Glomerular endothelial cell (primary cell): ENCODE measurements at regions not wholly inside any gene's neighbourhood (a gene's known extent, or its start where the extent isn't known, plus 50 kb on each side); places are given as distances from the start of the nearest gene placed in this dataset.

ENCODE experiments used
- DNase-seq: peaks from one replicate; pipeline ENCODE4 v3.0.0-alpha.2; 2011; ENCODE audit warnings: low read depth, low spot score; ENCODE audit errors: extremely low read depth

DNA sequence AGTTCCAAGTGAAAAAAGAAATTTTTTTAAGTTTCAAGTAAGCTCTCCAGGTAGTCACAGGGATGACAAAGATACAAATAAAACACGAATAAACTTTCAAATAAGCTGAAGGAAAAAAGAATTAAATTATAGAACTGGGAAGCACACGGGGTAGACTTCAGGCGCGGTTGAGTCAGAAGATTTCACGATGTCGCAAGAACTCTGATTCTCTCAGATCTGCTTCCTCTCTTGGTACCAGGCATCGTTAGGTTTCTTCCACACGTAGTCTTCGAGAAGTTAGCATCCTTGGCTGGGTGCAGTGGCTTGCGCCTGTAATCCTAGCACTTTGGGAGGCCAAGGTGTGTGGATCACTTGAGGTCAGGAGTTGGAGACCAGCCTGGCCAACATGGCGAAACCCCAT is 784.1 kb upstream of the RBFOX1 start:
- no peak for DNase-seq

DNA sequence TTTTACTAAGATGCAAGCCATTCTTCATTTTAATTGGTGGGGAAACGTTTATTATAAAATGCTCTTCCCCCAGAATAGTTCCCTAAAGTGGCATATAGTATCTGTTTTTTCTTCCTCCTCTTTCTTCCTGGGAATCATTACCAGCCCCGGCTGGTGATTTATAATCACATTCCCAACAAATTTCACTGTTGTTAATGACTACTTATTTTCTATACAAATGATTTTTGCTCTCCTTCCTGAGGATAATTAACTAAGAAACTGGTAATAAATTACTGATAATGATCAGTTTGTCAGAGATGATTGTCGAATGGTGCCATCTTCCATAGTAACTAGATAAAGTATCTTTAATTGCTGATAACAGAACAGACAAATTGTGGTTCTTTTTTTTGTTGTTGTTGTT is 785.5 kb upstream of the RBFOX1 start:
- no peak for DNase-seq

DNA sequence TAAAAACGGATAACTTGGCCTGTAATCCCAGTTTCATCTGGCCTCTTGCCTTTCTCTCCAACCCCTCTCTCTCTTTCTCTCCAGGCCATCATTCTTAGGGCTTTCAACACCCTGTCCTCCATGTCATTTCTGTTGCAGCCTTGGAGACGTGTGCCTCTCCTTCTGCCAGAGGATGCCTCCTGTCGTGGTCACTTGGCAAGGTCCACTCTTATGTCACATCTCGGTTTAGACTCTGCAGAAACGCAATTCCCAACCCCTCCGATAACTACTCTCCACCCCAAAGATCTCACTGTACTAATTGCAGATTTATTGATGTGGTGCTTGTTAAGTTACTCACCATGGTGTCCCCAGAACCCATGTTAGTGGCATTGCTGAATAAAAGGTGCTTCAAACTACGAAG is 787.3 kb upstream of the RBFOX1 start:
- no peak for DNase-seq

DNA sequence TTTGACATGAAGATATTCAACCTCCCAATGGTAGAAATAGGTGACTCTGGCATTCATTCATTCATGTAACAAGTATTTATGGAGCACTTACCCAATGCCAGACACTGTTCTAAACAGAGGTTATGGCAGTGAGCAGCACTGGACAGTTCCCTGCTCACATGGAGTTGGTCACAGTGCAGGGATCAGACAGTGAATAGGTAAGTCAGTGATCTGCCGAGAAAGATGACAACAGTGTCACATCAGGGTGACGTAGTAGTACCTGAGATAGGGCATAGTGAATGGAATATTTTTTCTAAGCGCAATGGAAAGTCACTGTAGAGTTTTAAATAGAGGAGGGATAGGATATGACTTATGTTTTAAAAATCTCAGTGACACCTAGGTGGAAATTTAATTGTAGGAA is 791.4 kb upstream of the RBFOX1 start:
- no peak for DNase-seq

DNA sequence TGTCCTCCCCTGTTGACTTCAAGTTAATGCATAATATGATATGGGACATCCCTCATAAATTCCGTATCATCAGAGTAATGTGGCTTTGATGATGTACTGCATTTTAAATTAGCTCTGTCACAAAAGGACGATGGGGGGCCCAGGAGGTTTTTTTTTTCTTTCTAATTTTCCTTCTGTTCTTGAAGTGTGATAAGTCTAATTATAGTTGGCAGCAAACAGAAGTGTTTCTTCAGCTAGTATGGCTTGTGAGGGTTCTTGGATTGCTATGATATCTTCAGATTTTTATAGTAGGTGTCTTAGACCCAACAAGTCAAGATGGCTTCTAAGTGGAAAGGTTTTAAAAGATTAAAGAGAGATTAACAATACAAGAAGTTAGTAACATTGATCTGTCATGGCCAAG is 796.2 kb upstream of the RBFOX1 start:
- no peak for DNase-seq

DNA sequence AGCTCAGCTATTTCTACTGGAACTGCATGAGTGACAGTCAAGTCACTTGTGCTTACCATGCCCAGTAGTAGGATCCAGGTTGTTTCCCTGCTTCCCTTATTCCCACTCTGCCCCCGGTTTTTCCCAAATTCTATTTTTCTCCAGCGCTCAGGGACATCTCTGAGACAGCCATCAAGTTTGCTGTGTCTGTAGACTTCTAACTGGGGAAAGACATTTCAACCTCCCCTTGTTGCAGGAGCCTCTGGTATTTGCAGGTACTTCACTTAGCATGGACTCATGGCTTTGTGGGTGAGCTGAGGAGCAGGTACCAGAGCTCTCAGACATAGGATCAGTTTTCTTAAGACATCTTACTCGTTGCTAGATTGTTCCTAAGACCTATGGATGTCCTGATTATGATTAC is 801.6 kb upstream of the RBFOX1 start:
- no peak for DNase-seq

DNA sequence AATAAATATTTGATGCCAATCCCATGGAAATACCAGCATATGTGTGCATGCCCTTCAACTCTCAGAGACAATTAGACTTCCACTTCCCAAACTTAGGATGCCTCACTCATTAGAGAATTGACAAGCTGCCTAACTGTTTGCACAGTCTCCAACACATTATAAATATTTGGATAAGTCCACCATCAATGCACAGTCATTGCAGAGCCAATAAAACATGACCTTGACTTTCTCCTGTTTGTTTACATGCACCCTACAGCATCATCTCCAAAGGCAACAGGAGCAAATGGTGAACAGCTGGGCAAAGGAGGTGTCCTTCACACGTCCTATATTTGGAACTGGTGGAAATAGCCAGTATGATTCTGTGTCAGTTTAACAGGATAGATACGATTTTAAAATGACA is 804.4 kb upstream of the RBFOX1 start:
- DNase-seq: no peak

DNA sequence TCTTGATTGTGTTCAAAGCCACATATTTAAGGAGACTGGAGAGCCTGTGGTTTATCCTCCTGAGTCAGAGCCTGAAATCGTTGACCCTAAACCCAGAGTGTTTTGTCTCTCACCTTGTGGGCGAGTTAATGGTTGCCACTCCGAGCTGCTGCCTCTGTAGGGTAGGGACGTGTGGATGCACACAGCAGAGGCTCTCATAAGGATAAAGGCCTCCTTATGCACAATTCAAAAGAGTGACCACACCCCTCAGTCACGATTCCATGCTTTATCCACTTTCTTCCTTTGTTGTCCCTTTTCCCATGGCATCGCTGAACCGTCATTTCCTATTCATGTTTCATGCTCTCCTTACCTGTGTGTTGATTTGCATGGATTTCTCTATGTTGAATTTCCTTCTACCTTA is 805.0 kb upstream of the RBFOX1 start:
- DNase-seq: no peak

DNA sequence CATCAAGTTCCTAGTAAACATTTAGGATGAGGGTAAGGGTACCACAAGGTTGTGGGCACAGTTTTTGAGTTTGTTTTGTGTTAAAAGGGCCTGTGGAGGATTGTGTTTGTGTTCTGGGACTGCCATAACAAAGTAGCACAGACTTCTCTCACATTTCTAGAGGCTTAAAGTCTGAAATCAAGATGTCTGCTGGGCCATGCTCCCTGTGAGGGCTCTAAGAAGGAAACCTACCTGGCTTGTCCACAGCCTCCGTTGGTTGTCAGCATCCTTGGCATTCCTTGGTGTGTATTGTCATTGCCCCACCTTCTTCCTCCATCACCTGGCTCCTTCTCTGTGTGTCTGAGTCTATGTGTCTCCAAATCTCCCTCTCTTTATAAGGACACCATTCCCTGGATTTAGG is 808.1 kb upstream of the RBFOX1 start:
- DNase-seq: no peak

DNA sequence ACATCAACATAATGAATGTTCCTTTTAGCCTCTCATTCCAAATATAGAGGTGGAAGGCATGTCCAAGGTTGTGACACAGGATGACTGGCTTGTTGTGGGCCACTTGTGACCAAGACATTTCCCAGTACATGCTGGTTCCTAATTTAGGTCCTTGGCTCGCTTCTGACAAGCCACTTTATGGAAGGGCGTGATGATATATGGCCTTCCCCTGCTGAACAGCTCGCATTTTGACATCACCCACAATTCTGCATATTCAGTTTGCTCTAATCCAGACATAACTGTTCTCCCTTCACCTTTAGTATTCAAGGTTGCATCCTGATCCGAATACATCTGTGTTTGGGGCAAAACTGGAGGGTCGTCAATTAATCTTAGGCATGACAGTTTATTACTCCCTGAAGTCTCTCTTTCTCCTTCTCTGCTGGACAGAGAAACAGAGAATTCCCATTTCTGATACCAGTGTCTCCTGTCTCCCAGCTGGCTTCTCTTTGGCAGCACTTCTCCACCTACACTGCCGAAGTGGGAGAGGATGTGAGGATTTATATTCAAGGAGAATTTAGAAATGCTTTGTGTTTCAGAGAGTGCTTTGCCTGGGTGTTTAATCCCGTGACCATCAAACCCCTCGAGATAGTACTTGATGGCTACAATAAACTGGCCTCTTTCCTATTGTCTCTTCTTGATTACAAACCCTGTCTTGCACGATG is 815.5 kb upstream of the RBFOX1 start:
- DNase-seq: no peak

DNA sequence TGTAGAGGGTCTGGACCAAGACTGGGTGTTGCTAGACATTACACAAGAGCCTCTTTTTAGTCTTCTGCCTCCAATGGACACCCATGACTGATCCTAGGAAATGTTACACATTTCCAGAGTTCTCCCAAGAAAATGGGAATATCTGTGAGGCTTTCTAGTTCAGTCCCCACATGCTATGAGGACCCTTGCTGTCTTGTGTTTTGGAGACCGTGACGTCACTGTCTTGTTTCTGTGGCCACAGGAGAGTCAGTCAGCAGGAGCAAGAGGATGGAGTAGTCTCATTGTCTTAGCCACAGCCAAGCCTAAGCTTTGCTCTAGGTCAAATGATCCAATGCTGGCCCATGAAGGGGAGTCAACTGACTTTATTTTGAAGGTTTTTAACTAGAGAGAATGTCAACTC is 820.1 kb upstream of the RBFOX1 start:
- no peak for DNase-seq

DNA sequence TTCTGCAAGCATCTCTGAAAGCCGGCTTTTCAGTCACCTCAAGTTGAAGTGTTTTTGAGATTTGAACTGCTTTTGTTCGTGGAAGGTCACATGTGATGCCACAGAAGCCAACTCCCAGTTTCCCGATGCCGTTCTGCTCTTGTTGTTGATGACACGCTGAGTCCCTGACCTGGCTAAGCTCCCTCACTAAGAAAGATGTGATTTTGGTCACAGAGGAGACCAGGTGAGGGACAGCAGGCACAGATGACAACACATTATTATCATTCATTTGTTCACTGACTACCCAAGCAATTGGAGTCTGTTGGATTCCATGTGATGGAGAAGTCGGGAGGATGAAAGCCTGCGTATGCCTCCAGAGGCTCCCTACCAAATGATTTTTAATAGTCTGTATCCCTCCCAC is 822.4 kb upstream of the RBFOX1 start:
- DNase-seq: no peak

DNA sequence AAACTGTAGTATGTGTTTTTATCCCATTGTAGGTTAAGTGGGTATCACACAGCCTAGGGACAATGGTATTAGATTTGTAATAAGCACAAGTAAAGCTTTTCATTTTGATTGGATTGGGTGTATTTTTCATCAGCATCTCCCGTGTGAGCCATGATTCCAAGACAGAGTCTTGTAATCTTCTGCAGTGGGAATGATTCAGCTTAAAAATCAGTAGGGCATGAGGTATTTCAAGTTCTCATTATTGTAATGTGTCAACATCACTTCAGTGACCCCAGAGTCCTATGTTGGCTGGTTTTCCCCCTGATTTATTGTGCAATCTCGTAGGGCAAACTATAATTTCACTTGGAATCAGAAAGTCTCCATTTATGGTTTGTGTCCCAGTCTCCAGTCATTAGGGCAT is 833.2 kb upstream of the RBFOX1 start:
- no peak for DNase-seq

DNA sequence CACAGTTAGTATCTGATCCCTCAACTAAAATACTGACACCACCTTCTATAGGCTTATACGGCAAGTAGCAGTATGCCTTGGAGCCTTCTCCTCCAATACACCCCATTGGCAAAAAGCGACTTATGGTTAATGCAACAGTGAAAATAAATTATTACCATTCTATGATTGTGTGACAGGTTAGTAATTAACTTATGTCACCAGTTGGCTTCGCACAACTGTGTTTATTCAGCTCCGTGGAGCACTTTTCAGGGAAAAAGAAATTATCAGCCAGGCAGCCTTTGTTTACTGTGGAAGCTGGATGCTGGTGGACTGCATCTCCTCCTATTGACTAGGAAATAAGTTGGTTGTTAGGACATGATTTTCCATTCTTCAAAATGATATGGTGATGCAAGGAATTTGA is 833.8 kb upstream of the RBFOX1 start:
- DNase-seq: no peak

DNA sequence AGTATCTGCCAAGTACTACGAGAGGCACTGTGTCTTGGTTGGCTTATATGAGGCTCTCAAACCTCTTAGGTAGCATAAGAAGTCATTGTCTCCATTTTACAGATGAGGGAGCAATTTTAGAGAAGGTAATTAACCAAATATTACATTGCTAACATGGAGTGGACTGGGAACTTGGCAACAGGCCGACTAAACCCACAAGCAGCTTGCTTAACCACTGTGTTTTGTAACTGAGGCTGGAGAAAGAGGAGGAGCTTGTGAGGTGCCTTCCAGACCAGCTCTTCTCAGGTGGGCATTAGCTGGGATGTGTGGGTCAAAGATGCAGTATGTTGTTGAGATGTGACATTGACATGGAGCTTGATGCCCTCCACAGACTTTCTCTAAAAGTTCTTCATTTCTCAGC is 835.6 kb upstream of the RBFOX1 start:
- DNase-seq: no peak

DNA sequence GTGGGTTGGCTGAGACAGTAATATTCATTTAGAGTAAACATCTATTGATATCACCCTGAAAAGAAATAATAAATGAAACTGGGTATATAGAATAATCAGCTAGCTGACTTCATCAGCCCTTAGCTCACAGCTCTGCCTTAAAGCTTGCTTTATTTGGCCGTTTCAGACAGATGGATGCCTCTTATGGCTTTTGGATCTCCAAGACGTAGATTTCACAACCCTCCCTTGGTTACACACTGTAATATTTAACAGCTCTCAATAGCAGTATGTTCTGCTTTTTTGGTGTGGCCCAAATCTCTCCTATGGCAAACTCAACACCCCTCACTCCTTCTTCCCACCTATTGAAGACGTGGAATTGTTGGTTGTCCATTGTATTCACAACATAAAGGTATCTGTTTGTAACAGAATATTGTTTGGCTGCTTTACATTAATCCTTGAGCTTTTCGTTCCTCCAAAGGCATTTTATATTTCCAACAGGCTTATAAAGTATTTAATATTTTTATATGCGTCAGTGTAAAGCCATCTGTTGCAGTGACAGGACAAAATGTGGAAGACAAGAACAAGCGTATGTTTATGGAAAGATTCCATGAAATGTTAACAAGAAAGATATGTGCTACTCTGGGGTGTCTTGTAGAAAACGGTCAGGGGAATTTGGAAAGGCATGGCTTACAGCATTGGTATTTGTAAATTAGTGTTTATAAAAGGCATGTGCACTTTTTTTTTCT is 837.0 kb upstream of the RBFOX1 start:
- no peak for DNase-seq

DNA sequence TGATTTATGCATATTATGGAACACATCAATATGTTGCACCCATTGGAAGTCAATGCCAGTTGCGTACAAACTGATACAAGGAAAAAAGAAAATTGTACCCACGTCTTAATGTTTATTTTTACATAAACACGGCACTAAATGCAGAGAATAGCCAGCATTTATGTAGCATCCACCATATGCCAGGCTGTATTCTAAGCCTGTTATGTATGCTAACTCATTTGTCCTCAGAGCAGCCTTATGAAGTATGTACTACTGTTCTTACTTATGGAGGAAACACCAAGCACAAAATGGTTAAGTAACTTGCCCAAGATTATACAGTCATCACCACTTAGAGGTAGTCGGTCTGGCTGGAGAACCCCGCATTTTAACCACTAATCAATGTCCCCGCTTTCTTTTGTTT is 837.9 kb upstream of the RBFOX1 start:
- no peak for DNase-seq

DNA sequence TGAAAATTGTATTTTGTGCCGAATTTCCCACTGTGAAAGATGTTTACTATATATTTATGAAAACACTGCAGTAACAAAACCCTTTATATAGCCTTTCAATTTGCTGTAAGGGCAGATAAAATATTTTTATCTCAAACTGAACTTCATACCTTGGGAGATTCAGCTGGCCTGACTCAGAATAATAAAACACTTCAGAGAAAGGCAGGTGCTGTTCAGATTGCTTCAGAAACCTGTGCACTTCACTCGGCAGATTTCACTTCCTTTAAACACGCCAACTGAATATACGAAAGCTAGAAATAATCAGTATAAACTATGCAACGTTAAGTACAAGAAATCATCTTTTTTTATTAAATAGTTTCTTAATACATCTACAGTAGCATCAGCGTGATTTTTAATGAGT is 839.1 kb upstream of the RBFOX1 start:
- DNase-seq: no peak

DNA sequence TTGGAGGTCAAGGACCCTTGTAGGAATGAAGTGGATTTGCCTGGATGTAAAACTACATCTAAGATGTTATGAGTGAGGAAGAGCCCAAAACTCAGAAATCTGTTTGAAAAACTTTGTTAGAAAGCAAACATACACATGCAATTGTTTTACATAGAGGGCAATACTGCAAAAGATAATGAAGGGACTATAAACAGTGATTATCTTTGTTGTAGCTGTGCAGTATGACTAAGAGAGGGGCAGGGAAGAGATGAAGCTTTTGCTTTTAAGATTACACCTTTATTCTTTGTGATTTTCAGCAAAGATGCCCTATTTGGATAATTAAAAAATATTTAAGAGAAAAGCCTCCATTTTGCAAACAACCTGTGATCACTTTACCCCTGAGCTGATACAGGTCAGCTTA is 839.9 kb upstream of the RBFOX1 start:
- no peak for DNase-seq

DNA sequence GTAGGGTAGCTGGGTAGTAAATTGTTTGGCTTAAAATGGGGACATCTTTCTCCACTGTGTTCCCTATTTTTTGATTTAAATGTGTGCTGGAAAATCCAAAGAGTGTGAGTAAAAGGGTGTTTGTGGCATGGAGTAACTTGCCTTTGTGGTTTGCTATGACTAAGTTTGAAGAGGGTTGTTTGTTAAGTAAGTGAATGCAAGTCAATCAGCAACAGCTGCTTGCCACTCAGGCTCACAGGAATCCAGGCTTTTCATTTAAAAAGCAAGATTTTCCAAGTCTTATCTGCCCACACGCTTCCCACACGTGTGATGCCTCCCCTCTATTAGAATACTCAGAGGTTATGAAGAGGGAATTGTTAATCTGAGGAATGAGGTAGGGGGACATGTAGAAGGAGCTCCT is 847.7 kb upstream of the RBFOX1 start:
- DNase-seq: no peak

DNA sequence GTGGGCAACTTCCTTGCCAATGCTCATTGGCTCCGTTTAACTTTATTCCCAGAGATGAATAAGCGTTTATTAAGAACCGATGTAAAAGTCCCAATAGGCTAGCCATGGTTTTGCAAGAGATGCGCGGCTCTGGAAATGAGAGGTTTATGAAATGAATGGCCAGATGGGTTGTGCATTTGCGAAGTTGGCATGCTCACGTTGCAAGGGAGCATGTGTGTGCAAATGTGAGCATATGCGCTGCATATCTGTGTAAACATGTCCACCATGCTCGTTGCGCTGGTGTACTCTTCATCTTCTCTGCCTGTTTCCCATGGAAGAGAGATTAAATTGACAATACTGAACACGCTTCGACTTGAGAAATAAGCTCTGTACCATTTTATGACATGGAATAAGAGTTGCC is 848.6 kb upstream of the RBFOX1 start:
- no peak for DNase-seq

DNA sequence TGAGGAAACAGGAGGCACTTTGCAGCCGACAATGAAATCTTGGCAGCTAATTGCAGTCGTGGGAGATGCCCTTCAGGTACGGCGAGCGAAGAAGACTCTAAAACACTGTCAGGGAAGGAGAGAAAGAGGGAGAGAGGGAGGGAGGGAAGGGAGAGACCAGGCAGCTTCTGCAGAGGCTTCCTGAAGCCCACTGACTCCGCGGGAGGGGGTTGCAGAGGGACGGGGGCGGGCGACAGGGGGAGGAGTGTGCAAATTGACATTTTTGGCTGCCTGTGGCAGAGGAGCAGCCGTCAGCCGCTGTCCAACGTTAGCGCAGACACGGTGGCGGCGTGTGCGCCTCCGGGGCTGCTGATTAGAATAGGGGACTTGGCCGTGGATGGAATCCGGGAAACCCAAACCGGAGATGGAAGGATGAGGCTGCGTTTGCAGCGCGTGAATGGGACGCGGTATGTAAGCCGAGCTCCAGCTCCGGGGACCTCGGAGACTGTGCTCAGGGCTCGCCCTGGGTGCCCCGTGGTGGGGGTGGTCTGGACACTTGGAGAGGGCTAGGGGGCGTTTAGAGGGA is 849.1 kb upstream of the RBFOX1 start:
- no peak for DNase-seq
